Hematopoietic multipotent progenitor cell treated with erythropoietin and hydrocortisone succinate and interleukin-3 and kit ligand, for 17 days (in vitro differentiated cells): ENCODE measurements at regions not wholly inside any gene's neighbourhood (a gene's known extent, or its start where the extent isn't known, plus 50 kb on each side); places are given as distances from the start of the nearest gene placed in this dataset.
"Not testable (repeated sequence)": the region's sequence is repeated elsewhere in the genome, so short reads cannot be mapped to it uniquely, and the experiment has no call there.

ENCODE experiments used
- DNase-seq: peaks from one replicate; pipeline ENCODE4 v3.0.0-alpha.2; 2015; ENCODE audit warnings: low spot score

DNA sequence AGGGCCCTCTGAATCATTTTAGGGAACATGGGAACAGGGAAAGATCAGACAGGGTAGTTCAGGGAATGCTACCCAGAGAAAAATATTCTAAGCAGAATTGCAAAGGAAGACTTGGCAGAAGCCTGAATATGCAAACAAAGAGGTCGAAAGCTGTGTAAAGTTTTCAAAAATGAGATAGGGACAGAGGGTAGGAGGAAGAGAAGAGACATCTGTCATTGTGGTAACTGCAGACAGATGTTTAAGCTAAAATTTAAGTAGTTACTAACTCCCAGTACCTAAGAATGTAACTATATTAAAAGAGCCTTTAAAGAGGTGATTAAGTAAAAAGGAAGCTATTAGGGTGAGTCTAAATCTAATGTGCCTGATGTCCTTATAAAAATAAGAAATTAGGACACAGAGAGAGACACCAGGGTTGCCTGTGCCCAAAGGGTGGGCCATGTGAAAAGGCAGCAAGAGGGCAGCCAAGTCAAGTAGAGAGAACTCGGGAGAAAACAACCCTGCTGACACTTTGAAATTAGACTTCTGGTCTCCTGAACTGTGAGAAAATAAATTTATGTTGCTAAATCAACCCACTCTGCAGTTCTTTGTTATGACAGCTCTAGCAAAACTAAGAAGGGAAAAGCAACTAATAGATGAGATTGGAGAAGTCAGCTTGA lies 1647.4 kb upstream of the C9orf72 start:
- no peak for DNase-seq

DNA sequence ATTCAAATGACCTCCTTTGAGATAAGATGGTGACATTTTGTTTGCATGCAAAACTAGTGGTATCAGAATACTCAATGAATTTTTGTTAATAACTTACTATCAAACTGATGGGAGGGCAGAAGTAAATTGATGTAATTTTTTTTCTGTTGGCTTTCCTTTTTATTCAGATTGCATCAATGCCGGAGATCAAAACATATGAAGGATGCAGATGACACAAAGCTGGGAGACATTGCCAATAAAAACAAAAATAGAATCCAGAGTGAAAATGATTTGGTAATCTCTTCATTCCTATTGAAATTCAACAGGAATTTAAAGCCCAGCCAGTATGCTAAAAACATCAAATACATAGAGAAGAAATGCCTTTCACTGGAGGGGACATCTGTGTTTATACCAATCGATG lies 1655.3 kb upstream of the C9orf72 start:
- no peak for DNase-seq

DNA sequence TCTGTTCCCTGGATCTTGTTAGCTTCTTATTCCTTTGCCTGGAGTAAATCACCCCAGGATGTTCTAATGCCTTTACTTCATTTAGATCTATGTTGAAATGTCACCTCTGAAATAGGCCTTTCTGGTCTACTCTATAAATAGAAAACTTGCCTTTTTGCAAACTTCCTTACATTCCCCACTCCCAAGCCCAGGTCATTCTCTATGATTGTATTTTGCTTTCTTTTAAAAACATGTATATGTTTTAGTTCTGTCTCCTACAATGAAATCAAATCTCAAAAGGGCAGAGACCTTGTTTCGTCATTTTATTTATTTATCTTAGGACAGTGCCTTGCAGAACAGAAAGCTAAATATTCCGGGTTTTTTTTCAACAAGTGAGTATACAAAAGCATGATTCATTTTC lies 1657.7 kb upstream of the C9orf72 start:
- DNase-seq = no peak

DNA sequence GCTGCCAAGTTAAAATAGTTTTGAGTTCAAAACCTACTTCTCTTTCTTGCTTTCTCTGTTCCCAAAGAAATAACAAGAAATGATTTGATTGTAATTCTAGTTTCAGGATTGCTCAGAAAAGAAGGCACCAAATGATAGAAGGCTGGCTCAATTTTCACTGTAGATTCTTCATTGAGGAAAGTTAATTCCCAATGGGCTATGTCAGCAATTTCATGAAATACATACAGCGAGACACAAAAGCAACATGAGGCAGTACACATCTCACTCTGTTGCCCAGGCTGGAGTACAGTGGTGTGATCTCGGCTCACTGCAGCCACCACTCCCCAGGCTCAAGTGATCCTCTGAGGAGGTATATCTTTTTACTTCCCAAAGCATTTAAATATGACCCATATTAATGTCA lies 1659.9 kb upstream of the C9orf72 start:
- no peak for DNase-seq

DNA sequence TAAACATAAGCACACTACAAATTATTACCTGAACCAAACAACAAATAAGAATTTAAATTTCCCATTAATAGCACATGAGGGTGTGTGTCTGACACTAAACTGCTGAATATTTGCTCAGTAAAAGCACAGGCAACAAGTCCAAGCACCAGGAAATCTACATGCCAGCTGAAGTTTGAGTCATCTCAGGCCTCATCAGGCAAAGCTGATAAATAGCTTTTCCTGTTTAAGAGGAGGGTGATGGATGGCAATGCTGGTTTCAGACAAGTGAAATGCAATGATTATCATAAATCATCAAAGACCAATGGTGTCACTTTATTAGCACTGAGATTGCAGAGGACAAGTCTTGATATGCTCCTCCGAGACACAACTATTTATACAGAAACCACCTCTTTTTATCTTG lies 1668.0 kb upstream of the C9orf72 start:
- no peak for DNase-seq

DNA sequence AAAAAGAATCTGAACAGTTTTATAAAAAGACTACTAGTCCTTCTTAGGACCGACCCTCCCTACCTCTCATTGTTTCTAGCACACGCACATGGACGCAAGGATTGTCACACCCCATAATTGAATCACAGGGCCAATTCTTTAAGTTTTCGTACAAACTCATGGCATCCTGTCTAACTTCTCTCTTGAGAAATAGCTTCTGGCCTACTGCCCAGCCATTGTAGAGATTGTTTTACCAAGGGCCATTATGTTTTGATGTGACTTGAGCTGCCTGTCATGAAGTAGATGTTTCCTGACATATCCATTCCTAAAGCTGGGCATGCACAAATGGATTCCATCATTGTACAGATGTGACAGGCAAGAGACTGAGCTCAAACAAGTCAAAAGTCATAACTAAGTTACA lies 1672.1 kb upstream of the C9orf72 start:
- DNase-seq = no peak

DNA sequence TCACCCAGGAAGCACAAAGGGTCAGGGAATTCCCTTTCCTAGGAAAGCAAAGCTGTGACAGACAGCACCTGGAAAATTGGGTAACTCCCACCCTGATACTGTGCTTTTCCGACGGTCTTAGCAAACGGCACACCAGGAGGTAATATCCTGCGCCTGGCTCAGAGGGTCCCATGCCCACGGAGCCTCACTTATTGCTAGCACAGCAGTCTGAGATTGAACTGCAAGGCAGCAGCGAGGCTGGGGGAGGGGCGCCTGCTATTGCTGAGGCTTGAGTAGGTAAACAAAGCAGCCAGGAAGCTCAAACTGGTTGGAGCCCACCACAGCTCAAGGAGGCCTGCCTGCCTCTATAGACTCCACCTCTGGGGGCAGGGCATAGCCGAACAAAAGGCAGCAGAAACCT lies 1697.1 kb upstream of the C9orf72 start:
- DNase-seq = not testable (repeated sequence)

DNA sequence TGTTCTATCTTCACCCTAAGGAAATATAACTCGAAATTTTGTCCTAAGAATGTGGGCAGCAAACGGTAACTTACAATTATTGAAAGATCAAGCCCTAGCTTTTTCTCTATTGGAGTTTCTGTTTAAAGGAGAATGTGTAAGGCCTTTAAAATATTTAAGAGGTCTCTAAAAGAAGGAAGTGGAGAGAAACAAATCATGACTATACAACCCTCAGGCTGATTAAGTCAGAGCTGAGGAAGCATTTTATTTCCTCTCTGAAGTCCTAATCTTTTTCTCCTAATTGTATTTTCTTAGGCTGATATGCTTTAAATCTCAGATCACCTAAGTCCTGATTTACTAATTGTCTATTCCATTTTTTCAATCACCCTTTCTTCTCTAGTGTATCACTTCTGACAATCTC lies 1708.8 kb upstream of the C9orf72 start:
- no peak for DNase-seq

DNA sequence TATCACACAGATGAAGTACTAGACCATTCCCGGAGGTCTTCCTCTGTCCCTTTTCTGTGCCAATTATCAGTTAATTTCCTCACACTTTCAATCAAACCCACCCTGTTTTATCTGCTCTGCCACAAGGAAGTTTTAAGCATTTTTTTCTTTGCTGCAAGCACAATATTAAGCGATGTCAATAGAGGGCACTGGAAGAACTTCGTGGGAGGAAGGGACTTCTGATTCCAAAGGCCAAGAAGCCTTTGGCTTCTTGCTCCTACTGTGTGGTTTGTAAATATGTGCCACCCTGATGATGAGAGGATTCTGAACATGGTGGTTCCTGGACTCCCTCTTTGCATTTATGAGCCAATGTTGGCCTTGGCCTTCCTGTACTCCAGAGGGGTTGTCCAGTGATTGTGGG lies 1712.5 kb upstream of the C9orf72 start:
- no peak for DNase-seq

DNA sequence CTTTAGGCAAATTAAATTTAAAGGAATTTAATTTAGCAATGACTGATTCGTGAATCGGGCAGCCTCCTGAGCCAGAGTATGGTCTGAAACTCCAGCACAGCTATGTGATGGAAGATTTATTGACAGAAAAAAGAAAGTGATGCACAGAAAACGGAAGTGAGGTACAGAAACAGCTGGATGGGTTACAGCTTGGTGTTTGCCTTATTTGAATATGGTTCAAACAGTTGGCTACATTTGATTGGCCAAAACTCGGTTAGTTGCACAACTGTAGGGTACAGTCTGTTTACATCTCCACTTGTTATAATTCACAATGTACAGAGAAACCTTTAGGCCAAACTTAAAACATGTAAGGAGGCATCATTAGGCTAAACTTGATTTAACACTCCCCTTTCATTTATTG lies 1716.1 kb upstream of the C9orf72 start:
- DNase-seq = no peak

DNA sequence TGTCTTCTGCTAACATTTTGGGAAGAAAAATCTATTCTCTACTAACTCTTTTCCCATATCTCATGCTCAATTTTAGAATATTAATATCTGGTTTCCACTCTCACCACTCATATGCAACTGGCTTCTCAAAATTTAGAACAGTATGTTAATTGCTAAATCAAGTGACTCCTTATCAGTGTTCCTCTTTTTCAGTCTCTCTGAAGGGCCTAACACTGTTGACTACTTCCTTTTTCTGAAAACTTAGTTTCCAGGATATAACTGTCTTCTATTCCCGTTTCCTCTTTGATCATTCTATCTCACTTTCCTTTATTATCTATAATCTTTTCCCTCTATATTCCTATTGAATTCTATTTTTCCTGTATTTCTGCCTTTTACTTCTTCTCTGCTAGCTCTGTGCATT lies 1717.2 kb upstream of the C9orf72 start:
- no peak for DNase-seq

DNA sequence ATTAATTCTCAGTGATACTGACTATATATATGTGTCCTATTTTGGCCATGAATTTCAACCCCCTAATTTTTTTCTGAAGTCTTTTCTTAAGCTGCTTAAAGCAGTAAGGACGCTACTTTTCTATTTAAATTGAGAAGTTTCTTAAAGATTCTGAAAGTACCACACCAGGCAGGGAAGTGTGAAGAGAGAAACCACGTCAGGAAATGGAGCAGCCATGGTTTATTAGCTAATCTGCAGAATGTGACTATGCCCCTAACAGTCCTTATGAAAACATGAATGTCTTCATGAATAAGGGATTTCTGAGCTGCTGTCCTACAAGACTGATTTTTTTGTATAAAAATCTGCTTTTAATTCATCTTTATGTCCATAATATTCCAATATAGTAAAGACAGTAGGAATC lies 1724.3 kb upstream of the C9orf72 start:
- no peak for DNase-seq

DNA sequence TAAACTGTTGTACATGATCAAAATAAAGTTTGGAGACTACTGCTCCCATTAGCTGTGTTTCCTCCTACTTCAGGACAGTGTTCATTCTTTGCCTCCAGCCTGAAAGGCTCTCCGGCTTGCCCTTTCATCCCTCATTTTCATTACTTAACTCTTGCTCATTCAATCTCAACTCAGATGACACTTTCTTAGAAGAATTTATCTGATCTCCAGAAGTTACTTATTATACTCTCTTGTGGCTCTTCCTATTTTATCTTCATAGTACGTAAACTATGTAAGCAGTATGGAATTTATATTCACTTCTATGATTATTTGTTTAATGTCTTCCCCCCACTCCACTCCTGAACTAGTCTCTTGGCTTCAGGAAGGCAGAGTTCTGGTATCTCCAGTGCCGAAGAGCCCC lies 1737.9 kb upstream of the C9orf72 start:
- DNase-seq = no peak

DNA sequence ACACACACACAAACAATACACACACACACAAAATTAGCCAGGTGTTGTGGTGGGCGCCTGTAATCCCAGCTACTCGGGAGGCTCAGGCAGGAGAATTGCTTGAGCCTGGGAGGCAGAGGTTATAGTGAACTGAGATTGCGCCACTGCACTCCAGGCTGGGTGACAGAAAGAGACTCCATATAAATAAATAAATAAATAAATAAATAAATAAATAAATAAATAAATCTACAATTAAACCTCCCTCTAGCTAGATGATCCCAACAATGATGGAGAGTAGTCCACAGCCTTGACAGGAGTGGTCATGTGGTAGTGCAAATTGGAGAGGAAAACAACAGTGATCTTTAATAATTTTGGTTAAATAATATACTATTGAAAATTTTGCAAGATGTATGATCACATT lies 1739.0 kb upstream of the C9orf72 start:
- no peak for DNase-seq

DNA sequence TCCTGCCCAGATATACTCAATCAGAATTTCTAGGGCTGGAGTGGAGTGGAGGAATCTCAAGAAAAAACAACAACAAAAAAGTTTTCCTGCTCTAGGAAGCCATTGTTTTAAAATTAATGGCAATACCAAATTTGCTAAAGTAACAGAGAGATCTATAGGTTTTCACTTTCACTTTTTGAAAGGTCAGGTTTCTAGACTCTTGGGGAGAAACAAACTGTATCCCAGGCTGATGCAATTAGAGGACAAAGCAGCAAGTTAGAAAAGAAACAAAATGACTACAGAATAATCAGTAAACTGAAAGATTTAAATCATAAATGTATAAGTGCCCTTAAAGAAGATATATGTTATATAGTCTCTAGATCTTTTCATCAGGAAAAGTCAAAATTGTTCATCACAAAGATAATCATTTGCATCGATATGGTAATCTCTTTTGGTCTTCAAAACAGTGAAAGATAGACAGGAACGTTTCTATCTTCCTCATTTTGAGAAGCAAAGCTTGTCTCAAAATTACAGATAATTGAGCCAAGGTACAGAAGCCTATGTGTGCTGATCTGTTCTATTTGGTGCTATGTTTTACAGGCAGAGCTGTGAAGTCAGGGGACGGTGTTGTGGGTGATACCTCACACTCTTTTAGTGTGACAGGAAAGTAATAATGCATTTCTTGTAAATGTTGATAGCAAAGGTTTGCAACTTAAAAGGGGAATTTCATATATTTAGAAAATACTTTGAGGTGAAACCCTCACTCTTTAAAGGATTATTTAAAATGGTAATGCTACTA lies 1746.6 kb upstream of the C9orf72 start:
- no peak for DNase-seq

DNA sequence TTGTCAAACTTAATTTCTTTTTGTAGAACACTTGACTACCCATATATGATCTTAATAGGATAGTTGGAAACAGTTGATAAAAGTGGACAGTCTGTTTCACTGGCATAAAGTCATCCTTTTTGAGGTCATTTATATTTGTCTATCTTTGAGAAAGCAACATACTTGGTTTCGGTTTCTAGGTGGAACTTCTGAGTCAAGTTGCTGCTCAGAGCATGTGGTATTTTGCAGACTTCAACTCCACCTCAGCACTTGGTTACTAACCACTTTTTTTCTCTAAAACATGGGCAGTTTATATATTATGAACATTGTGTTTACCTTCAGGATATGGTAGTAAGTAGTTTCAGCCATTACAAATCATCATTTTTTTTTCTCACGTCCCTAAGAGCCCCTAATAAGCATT lies 1749.0 kb upstream of the C9orf72 start:
- DNase-seq = no peak

DNA sequence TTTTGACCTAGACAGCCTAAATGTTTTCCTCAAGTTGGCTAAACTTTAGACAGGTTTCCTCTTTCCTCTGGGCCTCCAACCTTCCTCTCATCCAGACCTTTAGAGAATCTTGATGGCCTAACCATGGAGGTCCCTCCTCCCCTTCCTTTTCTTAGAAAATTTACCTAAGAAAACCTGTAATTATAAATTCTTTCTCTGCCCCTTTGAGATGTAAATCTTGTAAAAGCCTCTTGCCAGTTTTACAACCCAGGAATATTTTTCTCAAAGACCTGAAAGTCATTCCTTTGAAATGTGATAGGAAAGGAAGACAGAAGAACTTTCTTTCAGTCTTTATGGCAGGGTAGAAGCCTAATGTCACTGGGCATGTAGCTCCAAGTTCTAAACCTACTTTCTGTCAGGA lies 1752.6 kb upstream of the C9orf72 start:
- no peak for DNase-seq

DNA sequence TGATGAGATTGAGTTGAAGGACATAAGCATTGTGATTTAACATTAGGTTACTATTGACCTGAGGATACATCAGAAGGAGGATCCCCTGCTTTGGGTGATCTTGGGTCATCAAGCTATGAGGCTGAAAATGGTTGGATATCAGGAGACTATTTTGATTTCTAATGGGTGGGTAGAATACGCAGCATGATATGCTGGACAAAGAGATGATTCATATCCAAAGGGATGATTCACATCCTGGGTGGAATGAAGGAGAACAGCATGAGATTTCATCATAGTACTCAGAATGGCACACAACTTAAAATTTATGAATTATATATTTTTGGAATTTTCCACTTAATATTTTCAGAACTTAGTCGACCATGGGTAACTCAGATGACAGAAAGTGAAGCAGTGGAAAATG lies 1759.5 kb upstream of the C9orf72 start:
- no peak for DNase-seq

DNA sequence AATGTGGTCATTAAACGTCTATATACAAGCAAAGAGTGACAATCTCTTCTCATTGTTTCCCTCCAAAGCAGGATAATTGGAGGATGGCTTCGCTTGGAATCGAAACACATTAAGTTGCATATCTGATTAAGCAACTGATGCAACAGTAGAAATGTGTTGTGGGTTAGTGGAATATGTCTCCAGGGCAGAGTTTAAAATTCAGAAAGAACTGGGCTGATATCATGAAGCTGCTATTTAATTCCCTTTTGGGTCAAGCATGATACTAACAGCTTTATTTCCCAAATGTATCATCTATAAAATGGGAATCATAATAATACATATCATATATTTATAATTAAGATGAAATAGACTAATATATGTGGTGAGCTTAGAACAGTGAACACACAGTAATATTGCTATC lies 1763.0 kb upstream of the C9orf72 start:
- no peak for DNase-seq

DNA sequence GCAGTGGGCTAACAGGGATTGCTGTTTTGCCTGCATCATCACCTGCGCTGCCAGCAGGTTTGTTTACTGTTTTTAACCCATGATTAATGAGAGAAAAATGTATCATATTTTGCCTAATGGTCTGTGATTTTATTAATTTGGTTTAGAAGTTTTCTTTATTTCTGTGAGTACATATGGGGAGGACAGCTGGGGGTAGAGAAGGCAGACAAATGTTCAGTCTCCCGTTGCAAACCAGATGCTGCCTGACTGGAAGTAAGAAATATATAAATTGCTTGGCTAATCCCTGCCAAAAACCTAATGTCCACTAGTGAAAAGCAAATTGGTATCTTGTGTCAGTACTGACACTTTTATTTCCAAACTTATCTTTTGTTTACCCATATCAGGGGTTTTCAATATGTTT lies 1766.1 kb upstream of the C9orf72 start:
- no peak for DNase-seq

DNA sequence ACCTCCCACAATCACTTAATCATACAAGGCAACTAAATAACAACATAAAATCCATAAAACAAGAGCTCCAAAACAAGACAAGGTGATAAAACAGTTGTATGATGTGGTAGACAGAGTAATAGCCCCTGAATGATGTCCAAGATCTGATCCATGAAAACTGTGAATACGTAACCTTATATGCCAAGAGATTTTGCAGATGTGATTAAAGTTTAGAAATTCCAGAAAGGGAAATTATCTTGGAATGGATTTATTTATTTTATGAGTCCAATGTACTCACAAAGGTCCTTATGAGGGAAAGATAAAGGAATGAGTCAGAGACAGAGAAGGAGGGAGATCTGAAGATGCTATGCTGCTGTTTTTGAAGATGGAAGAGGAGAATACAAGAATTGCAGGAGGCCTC lies 1775.7 kb upstream of the C9orf72 start:
- no peak for DNase-seq

DNA sequence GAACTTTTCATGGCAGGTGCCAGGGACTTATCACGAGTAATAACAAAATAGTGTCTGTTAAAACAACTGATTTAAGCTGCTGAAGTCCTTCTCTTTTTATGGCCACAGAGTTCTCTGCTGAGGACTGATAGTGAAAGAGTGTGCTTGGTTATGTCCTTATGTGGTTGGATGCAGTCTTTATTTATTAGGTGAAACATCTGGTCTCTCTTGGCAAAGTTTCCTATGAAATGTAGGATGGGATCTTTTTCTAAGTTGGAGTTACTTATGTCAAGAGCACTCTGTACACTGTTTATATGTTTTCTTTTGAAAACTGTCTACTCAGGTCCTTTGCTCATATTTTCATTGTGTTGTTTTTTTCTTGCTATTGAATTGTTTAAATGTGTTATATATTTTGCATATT lies 1816.1 kb upstream of the C9orf72 start:
- DNase-seq = no peak

DNA sequence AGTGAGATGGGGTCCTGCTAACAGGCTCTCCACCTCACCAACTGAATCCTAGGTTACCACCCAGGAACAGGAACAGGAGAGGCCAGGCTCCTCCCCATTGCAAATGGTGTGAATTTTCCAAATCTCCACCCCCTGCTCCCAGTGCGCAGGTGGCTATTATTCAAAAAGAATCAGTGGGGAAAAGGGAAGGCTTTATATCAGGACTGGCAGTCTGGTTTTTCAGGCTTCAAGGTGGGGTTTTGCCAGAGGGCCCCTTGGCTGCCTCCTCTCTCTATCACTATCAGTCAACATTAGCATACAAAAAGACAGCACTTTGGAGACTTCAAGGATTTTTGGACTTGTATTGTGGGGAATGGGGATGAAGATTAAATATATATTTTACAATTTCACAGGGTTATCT lies 1817.6 kb upstream of the C9orf72 start:
- DNase-seq = no peak

DNA sequence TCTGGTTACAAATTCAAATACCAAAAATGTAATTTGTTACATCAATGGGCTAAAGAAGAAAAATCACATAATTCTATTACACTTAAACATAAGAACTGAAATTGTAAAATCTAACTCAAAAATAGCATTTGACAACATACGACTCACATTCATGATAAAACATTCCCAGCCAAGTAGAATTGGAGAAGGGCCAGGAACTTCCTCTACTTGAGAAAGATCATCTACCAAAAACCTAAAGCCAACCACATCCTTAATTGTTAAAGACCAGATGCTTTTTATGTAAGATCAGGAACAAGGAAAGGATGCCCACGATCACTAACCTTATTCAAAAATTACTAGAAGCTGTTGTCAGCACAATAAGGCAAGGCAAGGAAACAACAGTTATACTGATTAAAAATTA lies 1819.8 kb upstream of the C9orf72 start:
- no peak for DNase-seq
